Loucy (cell line): ENCODE measurements at regions not wholly inside any gene's neighbourhood (a gene's known extent, or its start where the extent isn't known, plus 50 kb on each side); places are given as distances from the start of the nearest gene placed in this dataset.

Experiments used
- H2AFZ ChIP-seq: fragments of 200-600 bp; sonication (generic); 2 replicates; pipeline ENCODE4 v1.6.0; 2016; ENCODE audit warnings: antibody characterized with exemption, mild to moderate bottlenecking, low read length, moderate library complexity
- H3F3A ChIP-seq: fragments of 200-600 bp; 2 replicates; pipeline ENCODE4 v1.6.0; 2016; ENCODE audit warnings: antibody characterized with exemption, low read depth, mild to moderate bottlenecking
- H3K27me3 ChIP-seq: fragments of 200-600 bp; sonication (generic); 2 replicates; pipeline ENCODE4 v1.6.1; 2014; ENCODE audit warnings: low read length, mild to moderate bottlenecking; ENCODE audit not compliant: insufficient read depth, poor library complexity, severe bottlenecking
- H3K36me3 ChIP-seq: fragments of 200-600 bp; sonication (generic); 2 replicates; pipeline ENCODE4 v1.6.1; 2016; ENCODE audit warnings: low read length; ENCODE audit not compliant: insufficient read depth
- H3K4me1 ChIP-seq: fragments of 200-600 bp; sonication (generic); 2 replicates; pipeline ENCODE4 v1.5.1; 2014; ENCODE audit warnings: low read length, mild to moderate bottlenecking; ENCODE audit not compliant: insufficient read depth, poor library complexity, severe bottlenecking
- H3K4me2 ChIP-seq: fragments of 200-600 bp; sonication (generic); 2 replicates; pipeline ENCODE4 v1.6.0; 2014; ENCODE audit warnings: antibody characterized with exemption, low read length, low read depth, mild to moderate bottlenecking; ENCODE audit not compliant: poor library complexity, severe bottlenecking
- H3K4me3 ChIP-seq: fragments of 200-600 bp; sonication (generic); 2 replicates; pipeline ENCODE4 v1.5.1; 2014; ENCODE audit warnings: low read length, mild to moderate bottlenecking, mixed read lengths; ENCODE audit not compliant: poor library complexity, severe bottlenecking
- H3K79me2 ChIP-seq: fragments of 200-600 bp; sonication (generic); 2 replicates; pipeline ENCODE4 v1.6.1; 2014; ENCODE audit warnings: low read length; ENCODE audit not compliant: insufficient read depth
- H3K9ac ChIP-seq: fragments of 200-600 bp; sonication (generic); 2 replicates; pipeline ENCODE4 v1.6.0; 2014; ENCODE audit warnings: mild to moderate bottlenecking, low read depth, low read length, moderate library complexity; ENCODE audit not compliant: poor library complexity, severe bottlenecking
- H3K9me2 ChIP-seq: fragments of 200-600 bp; sonication (generic); replicated peaks from 2 replicates; pipeline ENCODE4 v1.6.1; 2016; ENCODE audit warnings: low read depth, low read length, mixed read lengths
- H3K9me3 ChIP-seq: fragments of 200-600 bp; sonication (generic); 2 replicates; pipeline ENCODE4 v1.6.1; 2014; ENCODE audit warnings: mild to moderate bottlenecking, antibody characterized with exemption, low read length, low read depth; ENCODE audit not compliant: insufficient read depth
- H4K20me1 ChIP-seq: fragments of 200-600 bp; sonication (generic); 2 replicates; pipeline ENCODE4 v1.6.0; 2014; ENCODE audit warnings: antibody characterized with exemption, low read length, mild to moderate bottlenecking; ENCODE audit not compliant: insufficient read depth, poor library complexity, severe bottlenecking
- EZH2phosphoT487 ChIP-seq: fragments of 200-600 bp; IDR thresholded peaks from 2 replicates; pipeline ENCODE4 v1.6.1; 2018; ENCODE audit warnings: antibody characterized with exemption, mild to moderate bottlenecking, moderate library complexity, borderline replicate concordance
- TF ChIP-seq, protein P1 (sequence below): fragments of 200-600 bp; sonication (generic); conservative IDR thresholded peaks from 2 replicates; pipeline ENCODE4 v1.5.1; 2014; ENCODE audit warnings: mild to moderate bottlenecking, antibody characterized with exemption, low read length

DNA sequence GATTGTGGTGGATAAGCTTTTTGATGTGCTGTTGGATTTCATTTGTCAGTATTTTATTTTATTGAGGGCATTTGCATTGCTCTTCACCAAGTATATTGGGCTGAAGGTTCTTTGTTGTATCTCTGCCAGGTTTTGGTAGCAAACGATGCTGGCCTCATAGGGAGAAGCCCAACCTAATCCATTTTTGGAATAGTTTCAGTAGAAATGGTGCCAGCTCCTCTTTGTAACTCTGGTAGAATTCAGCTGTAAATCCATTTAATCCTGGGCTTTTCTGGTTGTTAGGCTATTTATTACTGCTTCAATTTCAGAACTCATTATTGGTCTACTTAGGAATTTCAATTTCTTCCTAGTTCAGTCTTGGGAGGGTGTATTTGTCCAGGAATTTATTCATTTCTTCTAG lies 309.8 kb upstream of the SETBP1 start:
- Histone ChIP-seq H3K36me3 (no peaks in the 10 kb centered on the region), H3K4me3 (no peak overlapping the region)
- TF ChIP-seq EZH2phosphoT487: no peak
- TF ChIP-seq, protein P1, sequence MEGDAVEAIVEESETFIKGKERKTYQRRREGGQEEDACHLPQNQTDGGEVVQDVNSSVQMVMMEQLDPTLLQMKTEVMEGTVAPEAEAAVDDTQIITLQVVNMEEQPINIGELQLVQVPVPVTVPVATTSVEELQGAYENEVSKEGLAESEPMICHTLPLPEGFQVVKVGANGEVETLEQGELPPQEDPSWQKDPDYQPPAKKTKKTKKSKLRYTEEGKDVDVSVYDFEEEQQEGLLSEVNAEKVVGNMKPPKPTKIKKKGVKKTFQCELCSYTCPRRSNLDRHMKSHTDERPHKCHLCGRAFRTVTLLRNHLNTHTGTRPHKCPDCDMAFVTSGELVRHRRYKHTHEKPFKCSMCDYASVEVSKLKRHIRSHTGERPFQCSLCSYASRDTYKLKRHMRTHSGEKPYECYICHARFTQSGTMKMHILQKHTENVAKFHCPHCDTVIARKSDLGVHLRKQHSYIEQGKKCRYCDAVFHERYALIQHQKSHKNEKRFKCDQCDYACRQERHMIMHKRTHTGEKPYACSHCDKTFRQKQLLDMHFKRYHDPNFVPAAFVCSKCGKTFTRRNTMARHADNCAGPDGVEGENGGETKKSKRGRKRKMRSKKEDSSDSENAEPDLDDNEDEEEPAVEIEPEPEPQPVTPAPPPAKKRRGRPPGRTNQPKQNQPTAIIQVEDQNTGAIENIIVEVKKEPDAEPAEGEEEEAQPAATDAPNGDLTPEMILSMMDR: no peak

DNA sequence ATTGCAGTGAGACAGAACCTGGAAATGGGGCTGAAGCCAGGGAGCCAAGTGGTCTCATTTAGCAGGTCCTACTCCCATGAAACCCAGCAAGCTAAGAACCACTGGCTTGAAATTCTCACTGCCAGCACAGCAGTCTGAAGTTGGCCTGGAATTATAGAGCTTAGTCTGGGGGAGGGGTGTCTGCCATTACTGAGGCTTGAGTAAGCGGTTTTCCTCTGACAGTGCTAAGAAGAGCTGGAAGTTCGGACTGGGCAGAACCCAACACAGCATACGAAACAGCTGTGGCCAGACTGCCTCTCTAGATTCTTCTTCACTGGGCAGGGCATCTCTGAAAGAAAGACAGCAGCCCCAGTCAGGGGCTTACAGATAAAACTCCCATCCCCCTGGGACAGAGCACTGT lies 305.7 kb upstream of the SETBP1 start:
- no peaks in the 10 kb centered on the region for H3K79me2 ChIP-seq
- no peaks in the 10 kb centered on the region for H3K4me1 ChIP-seq
- no peak for TF ChIP-seq EZH2phosphoT487
- TF ChIP-seq, protein P1: no peak
- peaks cover 11% of the 10 kb centered on the region; the same call in 1 of the 2 replicates for H3K9me3 ChIP-seq
- H2AFZ ChIP-seq: no peak overlapping the region
- no peaks in the 10 kb centered on the region for H3F3A ChIP-seq
- H3K27me3 ChIP-seq: no peaks in the 10 kb centered on the region
- no peak overlapping the region for H3K4me3 ChIP-seq
- no peak overlapping the region for H3K9ac ChIP-seq
- no peak overlapping the region for H3K4me2 ChIP-seq
- no peaks in the 10 kb centered on the region for H3K9me2 ChIP-seq
- no peaks in the 10 kb centered on the region for H3K36me3 ChIP-seq
- H4K20me1 ChIP-seq: no peaks in the 10 kb centered on the region

More for the DNA sequence above, 309.8 kb upstream of the SETBP1 start:
- no peak overlapping the region for H2AFZ ChIP-seq
- no peaks in the 10 kb centered on the region for H3K79me2 ChIP-seq
- no peaks in the 10 kb centered on the region for H3F3A ChIP-seq
- H3K27me3 ChIP-seq: no peaks in the 10 kb centered on the region
- H3K4me1 ChIP-seq: no peaks in the 10 kb centered on the region
- no peaks in the 10 kb centered on the region for H3K9me2 ChIP-seq
- H3K9me3 ChIP-seq: peaks cover 14% of the 10 kb centered on the region; the same call in 1 of the 2 replicates
- H3K4me2 ChIP-seq: no peak overlapping the region
- H4K20me1 ChIP-seq: no peaks in the 10 kb centered on the region
- no peak overlapping the region for H3K9ac ChIP-seq

DNA sequence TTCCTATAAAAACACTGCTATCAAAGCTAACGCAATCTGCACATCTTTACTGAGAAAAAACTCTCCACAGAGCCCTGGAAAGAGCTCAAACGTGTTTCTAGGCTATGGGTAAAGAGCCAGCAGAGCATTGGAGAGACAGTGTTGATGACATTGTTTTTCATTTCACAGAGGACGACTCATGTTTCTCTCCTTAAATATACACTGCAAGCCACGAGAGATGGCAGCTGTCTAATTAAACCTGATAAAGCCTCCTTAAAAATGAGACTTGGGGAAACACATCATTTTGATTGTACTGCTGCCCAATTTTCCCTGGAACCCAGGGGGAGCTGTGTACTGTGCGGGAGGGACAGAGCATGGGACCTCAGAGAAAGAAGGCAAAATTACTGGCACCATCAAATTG lies 294.3 kb upstream of the SETBP1 start:
- Histone ChIP-seq H3K27me3 (no peaks in the 10 kb centered on the region), H3F3A (no peaks in the 10 kb centered on the region), H3K9me2 (no peaks in the 10 kb centered on the region), H3K4me2 (no peak overlapping the region), H3K4me3 (no peak overlapping the region), H4K20me1 (no peaks in the 10 kb centered on the region), H3K4me1 (peaks cover 3% of the 10 kb centered on the region), H3K9ac (no peak overlapping the region), H3K36me3 (no peaks in the 10 kb centered on the region), H3K79me2 (no peaks in the 10 kb centered on the region), H2AFZ (no peak overlapping the region), H3K9me3 (no peaks in the 10 kb centered on the region)
- TF ChIP-seq, protein P1: no peak
- no peak for TF ChIP-seq EZH2phosphoT487
